ENCODE measurements at regions not wholly inside any gene's neighbourhood (a gene's known extent, or its start where the extent isn't known, plus 50 kb on each side); places are given as distances from the start of the nearest gene placed in this dataset.

DNA sequence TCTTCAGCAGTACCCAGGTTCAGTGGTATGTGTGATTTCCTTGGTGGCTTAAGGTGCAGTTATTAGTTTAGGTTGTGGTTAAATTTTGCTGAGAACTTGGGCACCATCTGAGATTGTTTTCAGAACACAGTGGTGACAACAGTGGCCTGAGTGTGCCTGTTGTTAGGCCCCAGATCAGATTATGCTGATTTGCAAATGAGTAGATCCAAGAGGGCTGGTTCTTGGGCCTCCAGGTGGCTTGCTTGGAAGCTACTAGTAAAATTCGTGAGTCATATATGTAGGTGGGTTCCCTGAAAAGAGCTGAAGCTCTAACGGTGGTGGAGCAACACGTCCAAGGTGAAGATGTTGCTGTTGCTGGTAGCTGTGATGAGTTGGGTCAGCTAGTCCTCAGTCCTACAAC is 2619.6 kb downstream of the PCDH7 start:
- H3K9me3 ChIP-seq (ENCODE audit: insufficient read depth, low read length) = no peaks in the 10 kb centered on the region

DNA sequence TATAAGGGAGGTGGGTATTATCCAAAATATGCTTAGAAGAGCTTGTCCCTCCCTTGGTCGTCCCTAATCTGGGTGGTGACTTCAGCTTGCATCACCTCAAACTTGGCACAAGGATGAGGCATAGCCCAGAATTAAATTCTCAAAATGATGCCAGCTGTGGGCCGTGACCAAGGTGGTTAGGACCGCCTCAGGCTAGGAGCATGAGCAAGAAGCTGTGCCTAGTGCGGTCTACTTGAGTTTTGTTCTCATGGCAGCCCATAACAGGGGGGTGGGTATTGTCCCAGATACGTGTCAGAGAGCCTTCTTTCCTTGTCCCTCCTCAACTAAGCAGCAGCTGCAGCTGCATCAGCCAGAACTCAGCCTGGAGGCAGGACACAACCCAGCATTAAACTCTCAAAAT is 2620.0 kb downstream of the PCDH7 start:
- H3K36me3 ChIP-seq (ENCODE audit: insufficient read depth, insufficient read length, low read length) = no peaks in the 10 kb centered on the region
- TF ChIP-seq SUZ12 (IDR thresholded peaks at IDR 0.05; ENCODE audit: extremely low read depth, insufficient read depth, insufficient read length) = no peak
- TF ChIP-seq ZNF274 (IDR thresholded peaks at IDR 0.05; ENCODE audit: low read depth, low read length) = no peak
- TF ChIP-seq YY1 (IDR thresholded peaks at IDR 0.05; ENCODE audit: insufficient read depth, insufficient read length) = no peak
- no peaks in the 10 kb centered on the region for H3K27me3 ChIP-seq (ENCODE audit: insufficient read depth, insufficient read length)
- H3K4me1 ChIP-seq (ENCODE audit: insufficient read depth, insufficient read length) = no peaks in the 10 kb centered on the region
- H3K9ac ChIP-seq (ENCODE audit: insufficient read length, low read depth) = no peak overlapping the region
- no peaks in the 10 kb centered on the region for H3K9me3 ChIP-seq (ENCODE audit: insufficient read depth, low read length)
- no peak overlapping the region for H3K4me3 ChIP-seq (ENCODE audit: insufficient read length, low read depth)
- DNase-seq (ENCODE audit: low read depth, low spot score) = no peak

More for the DNA sequence above, 2619.6 kb downstream of the PCDH7 start:
- TF ChIP-seq SUZ12 (IDR thresholded peaks at IDR 0.05; ENCODE audit: extremely low read depth, insufficient read depth, insufficient read length) (no peak), YY1 (IDR thresholded peaks at IDR 0.05; ENCODE audit: insufficient read depth, insufficient read length) (no peak), ZNF274 (IDR thresholded peaks at IDR 0.05; ENCODE audit: low read depth, low read length) (no peak)
- Histone ChIP-seq H3K4me3 (ENCODE audit: insufficient read length, low read depth) (no peak overlapping the region), H3K9ac (ENCODE audit: insufficient read length, low read depth) (no peak overlapping the region), H3K4me1 (ENCODE audit: insufficient read depth, insufficient read length) (no peaks in the 10 kb centered on the region), H3K27me3 (ENCODE audit: insufficient read depth, insufficient read length) (no peaks in the 10 kb centered on the region), H3K36me3 (ENCODE audit: insufficient read depth, insufficient read length, low read length) (no peaks in the 10 kb centered on the region)
- DNase-seq (ENCODE audit: low read depth, low spot score) = no peak

DNA sequence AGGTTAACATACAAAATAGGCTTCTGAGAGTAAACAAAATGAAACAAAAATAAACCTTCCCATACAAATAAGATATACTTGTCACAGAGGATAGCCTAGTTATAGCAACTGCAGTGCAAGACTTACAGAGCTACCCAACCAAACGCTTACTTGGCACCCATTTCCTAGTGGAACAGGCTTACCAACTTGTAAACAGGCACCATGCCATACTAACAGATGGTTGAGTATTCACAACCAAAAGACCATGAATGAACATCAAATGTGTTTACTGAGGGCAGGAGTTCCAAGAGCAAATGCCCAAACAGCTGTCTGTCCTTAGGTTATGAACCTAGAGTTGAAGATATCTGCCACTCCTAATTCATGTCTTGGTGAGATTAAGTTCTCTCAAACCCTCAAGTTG is 2629.2 kb downstream of the PCDH7 start:
- no peak overlapping the region for H3K4me3 ChIP-seq (ENCODE audit: insufficient read length, low read depth)
- no peak for DNase-seq (ENCODE audit: low read depth, low spot score)
- no peaks in the 10 kb centered on the region for H3K36me3 ChIP-seq (ENCODE audit: insufficient read depth, insufficient read length, low read length)
- no peaks in the 10 kb centered on the region for H3K4me1 ChIP-seq (ENCODE audit: insufficient read depth, insufficient read length)
- no peaks in the 10 kb centered on the region for H3K27me3 ChIP-seq (ENCODE audit: insufficient read depth, insufficient read length)
- TF ChIP-seq YY1 (IDR thresholded peaks at IDR 0.05; ENCODE audit: insufficient read depth, insufficient read length) (no peak), ZNF274 (IDR thresholded peaks at IDR 0.05; ENCODE audit: low read depth, low read length) (no peak), SUZ12 (IDR thresholded peaks at IDR 0.05; ENCODE audit: extremely low read depth, insufficient read depth, insufficient read length) (no peak)
- no peaks in the 10 kb centered on the region for H3K9me3 ChIP-seq (ENCODE audit: insufficient read depth, low read length)
- no peak overlapping the region for H3K9ac ChIP-seq (ENCODE audit: insufficient read length, low read depth)

DNA sequence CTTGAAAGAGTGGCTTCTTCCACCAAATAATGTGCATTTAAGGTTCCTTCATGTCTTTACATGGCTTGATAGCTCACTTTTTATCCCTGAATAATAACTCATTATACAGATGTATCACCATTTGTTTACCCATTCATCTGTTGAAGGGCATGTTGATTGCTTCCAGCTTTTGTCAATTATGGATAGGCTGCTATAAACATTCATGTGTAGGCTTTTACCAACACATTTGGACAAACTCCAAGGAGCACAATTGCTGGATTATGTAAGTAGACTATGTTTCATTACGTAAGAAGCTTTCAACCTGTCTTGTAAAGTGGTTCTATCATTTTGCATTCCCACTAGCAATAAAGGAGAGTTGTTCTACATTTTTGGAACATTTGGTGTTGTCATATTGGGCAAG is 2637.0 kb downstream of the PCDH7 start:
- no peak for DNase-seq (ENCODE audit: low read depth, low spot score)

DNA sequence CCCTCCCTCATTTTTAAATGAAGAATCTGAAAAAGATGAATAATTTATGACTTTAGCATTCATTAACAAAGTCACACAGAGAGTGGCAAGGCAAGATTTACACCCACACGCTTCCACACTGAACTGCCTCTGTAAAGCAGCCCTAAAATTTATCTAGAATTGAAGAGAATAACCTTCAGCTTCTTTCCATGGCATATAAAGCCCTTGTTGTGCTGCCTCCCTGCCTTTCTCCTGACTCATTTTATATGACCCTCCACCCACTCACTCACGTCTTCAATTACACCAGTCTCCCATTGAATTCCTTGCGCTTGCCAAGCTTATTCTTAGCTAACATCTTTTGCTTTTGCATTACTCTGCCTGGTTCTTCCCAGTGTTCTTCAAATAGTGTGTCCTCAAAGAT is 2649.3 kb downstream of the PCDH7 start:
- no peaks in the 10 kb centered on the region for H3K36me3 ChIP-seq (ENCODE audit: insufficient read depth, insufficient read length, low read length)

More for the DNA sequence above, 2637.0 kb downstream of the PCDH7 start:
- no peak overlapping the region for H3K9ac ChIP-seq (ENCODE audit: insufficient read length, low read depth)
- no peaks in the 10 kb centered on the region for H3K36me3 ChIP-seq (ENCODE audit: insufficient read depth, insufficient read length, low read length)
- H3K4me1 ChIP-seq (ENCODE audit: insufficient read depth, insufficient read length) = no peaks in the 10 kb centered on the region
- H3K4me3 ChIP-seq (ENCODE audit: insufficient read length, low read depth) = no peak overlapping the region
- no peaks in the 10 kb centered on the region for H3K27me3 ChIP-seq (ENCODE audit: insufficient read depth, insufficient read length)
- TF ChIP-seq ZNF274 (IDR thresholded peaks at IDR 0.05; ENCODE audit: low read depth, low read length) (no peak), SUZ12 (IDR thresholded peaks at IDR 0.05; ENCODE audit: extremely low read depth, insufficient read depth, insufficient read length) (no peak), YY1 (IDR thresholded peaks at IDR 0.05; ENCODE audit: insufficient read depth, insufficient read length) (no peak)
- no peaks in the 10 kb centered on the region for H3K9me3 ChIP-seq (ENCODE audit: insufficient read depth, low read length)

DNA sequence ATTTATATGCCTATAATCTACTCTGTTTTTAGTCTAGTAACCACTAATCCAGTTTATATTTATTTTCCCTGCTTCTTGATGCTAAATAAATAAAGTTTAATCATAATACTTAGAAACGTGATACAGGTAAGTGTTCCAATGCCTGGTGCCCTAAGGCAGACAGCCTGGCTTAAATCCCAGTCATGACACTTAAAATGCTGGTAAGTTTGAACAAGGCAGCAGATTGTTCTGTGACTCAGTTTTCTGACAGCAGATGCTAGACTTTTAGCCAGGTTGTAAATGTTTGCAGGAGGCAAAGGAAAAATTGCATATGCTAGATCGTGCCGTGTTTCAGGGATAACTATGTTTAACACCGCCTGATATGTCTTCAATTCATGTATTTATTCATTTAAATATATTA is 2661.6 kb downstream of the PCDH7 start:
- DNase-seq (ENCODE audit: low read depth, low spot score) = no peak
- H3K27me3 ChIP-seq (ENCODE audit: insufficient read depth, insufficient read length) = no peaks in the 10 kb centered on the region
- TF ChIP-seq ZNF274 (IDR thresholded peaks at IDR 0.05; ENCODE audit: low read depth, low read length) = no peak
- no peak for TF ChIP-seq YY1 (IDR thresholded peaks at IDR 0.05; ENCODE audit: insufficient read depth, insufficient read length)
- no peak for TF ChIP-seq SUZ12 (IDR thresholded peaks at IDR 0.05; ENCODE audit: extremely low read depth, insufficient read depth, insufficient read length)
- H3K36me3 ChIP-seq (ENCODE audit: insufficient read depth, insufficient read length, low read length) = no peaks in the 10 kb centered on the region
- no peak overlapping the region for H3K4me3 ChIP-seq (ENCODE audit: insufficient read length, low read depth)
- H3K4me1 ChIP-seq (ENCODE audit: insufficient read depth, insufficient read length) = no peaks in the 10 kb centered on the region
- no peaks in the 10 kb centered on the region for H3K9me3 ChIP-seq (ENCODE audit: insufficient read depth, low read length)
- H3K9ac ChIP-seq (ENCODE audit: insufficient read length, low read depth) = no peak overlapping the region

More for the DNA sequence above, 2649.3 kb downstream of the PCDH7 start:
- Histone ChIP-seq H3K9ac (ENCODE audit: insufficient read length, low read depth) (no peak overlapping the region), H3K9me3 (ENCODE audit: insufficient read depth, low read length) (no peaks in the 10 kb centered on the region), H3K27me3 (ENCODE audit: insufficient read depth, insufficient read length) (no peaks in the 10 kb centered on the region), H3K4me1 (ENCODE audit: insufficient read depth, insufficient read length) (no peaks in the 10 kb centered on the region), H3K4me3 (ENCODE audit: insufficient read length, low read depth) (no peak overlapping the region)
- no peak for DNase-seq (ENCODE audit: low read depth, low spot score)
- TF ChIP-seq YY1 (IDR thresholded peaks at IDR 0.05; ENCODE audit: insufficient read depth, insufficient read length) (no peak), SUZ12 (IDR thresholded peaks at IDR 0.05; ENCODE audit: extremely low read depth, insufficient read depth, insufficient read length) (no peak), ZNF274 (IDR thresholded peaks at IDR 0.05; ENCODE audit: low read depth, low read length) (no peak)

DNA sequence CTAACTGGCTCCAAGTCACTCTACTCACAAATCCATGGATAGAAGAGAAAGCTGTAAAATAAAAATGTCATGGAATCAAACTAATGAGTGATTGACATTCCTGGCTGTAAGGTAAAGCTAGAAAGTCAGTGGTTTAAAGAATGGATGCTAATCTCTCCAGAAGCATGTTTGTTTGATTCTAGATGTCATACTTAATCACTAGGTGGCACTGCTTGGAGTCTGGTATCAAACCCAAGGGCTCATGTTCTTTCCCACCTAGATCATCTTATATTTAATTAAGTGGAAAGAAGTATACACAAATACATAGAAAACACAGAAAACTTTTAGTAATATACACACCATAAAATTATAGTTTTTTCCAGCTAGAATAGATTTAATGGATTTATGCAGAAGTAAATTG is 2666.6 kb downstream of the PCDH7 start:
- Histone ChIP-seq H3K9ac (ENCODE audit: insufficient read length, low read depth) (no peak overlapping the region), H3K4me3 (ENCODE audit: insufficient read length, low read depth) (no peak overlapping the region), H3K9me3 (ENCODE audit: insufficient read depth, low read length) (no peaks in the 10 kb centered on the region), H3K36me3 (ENCODE audit: insufficient read depth, insufficient read length, low read length) (no peaks in the 10 kb centered on the region), H3K27me3 (ENCODE audit: insufficient read depth, insufficient read length) (no peaks in the 10 kb centered on the region), H3K4me1 (ENCODE audit: insufficient read depth, insufficient read length) (no peaks in the 10 kb centered on the region)
- no peak for DNase-seq (ENCODE audit: low read depth, low spot score)
- TF ChIP-seq YY1 (IDR thresholded peaks at IDR 0.05; ENCODE audit: insufficient read depth, insufficient read length) (no peak), ZNF274 (IDR thresholded peaks at IDR 0.05; ENCODE audit: low read depth, low read length) (no peak), SUZ12 (IDR thresholded peaks at IDR 0.05; ENCODE audit: extremely low read depth, insufficient read depth, insufficient read length) (no peak)

Measured in NT2/D1 (cell line).